ENCODE measurements at regions not wholly inside any gene's neighbourhood (a gene's known extent, or its start where the extent isn't known, plus 50 kb on each side); places are given as distances from the start of the nearest gene placed in this dataset.

DNA sequence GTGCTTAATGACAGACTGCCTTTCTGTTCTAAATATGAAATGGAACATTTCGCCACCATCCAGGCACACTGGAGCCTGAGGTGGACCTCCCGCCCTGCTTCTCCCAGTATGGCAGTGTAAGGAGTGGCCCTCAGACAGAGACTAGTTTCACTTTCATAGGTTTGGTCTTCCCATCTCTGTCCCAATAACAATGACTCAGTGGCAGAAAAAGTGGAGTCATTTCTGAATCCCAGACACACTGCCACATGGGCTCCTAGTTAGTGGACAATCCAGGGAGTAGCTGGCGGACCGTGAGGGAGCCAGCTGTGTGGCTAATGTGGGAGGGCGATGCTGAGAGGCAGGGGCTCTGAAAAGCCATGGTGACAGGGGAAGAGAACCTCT is 95.6 kb upstream of the TSPAN2 start:
- no peaks in the 10 kb centered on the region for H3K27me3 ChIP-seq (ENCODE audit: control insufficient read depth, low read length)
- no peaks in the 10 kb centered on the region for H3K9me2 ChIP-seq (replicated peaks; ENCODE audit: control insufficient read depth, low read length)
- H3K36me3 ChIP-seq (ENCODE audit: control insufficient read depth, low read length), result no peaks in the 10 kb centered on the region
- TF ChIP-seq, protein P1, sequence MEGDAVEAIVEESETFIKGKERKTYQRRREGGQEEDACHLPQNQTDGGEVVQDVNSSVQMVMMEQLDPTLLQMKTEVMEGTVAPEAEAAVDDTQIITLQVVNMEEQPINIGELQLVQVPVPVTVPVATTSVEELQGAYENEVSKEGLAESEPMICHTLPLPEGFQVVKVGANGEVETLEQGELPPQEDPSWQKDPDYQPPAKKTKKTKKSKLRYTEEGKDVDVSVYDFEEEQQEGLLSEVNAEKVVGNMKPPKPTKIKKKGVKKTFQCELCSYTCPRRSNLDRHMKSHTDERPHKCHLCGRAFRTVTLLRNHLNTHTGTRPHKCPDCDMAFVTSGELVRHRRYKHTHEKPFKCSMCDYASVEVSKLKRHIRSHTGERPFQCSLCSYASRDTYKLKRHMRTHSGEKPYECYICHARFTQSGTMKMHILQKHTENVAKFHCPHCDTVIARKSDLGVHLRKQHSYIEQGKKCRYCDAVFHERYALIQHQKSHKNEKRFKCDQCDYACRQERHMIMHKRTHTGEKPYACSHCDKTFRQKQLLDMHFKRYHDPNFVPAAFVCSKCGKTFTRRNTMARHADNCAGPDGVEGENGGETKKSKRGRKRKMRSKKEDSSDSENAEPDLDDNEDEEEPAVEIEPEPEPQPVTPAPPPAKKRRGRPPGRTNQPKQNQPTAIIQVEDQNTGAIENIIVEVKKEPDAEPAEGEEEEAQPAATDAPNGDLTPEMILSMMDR (IDR thresholded peaks at IDR 0.05; ENCODE audit: low read depth, low read length, poor library complexity, severe bottlenecking), result no peak
- no peak for TF ChIP-seq EZH2phosphoT487 (IDR thresholded peaks at IDR 0.05; ENCODE audit: borderline replicate concordance, low read length)
- H3F3A ChIP-seq (ENCODE audit: control insufficient read depth, insufficient read depth), result no peaks in the 10 kb centered on the region
- H4K20me1 ChIP-seq (ENCODE audit: control insufficient read depth, insufficient read depth, low read depth, low read length), result no peaks in the 10 kb centered on the region
- H3K4me3 ChIP-seq (ENCODE audit: low read length), result no peak overlapping the region
- H3K4me2 ChIP-seq (ENCODE audit: low read length), result no peak overlapping the region
- no peaks in the 10 kb centered on the region for H3K4me1 ChIP-seq (ENCODE audit: control insufficient read depth, low read length)
- no peaks in the 10 kb centered on the region for H3K9me3 ChIP-seq (ENCODE audit: control insufficient read depth, insufficient read depth, low read length)
- H3K79me2 ChIP-seq (ENCODE audit: control insufficient read depth, low read length), result no peaks in the 10 kb centered on the region
- no peak overlapping the region for H3K27ac ChIP-seq (ENCODE audit: low read depth, low read length)

DNA sequence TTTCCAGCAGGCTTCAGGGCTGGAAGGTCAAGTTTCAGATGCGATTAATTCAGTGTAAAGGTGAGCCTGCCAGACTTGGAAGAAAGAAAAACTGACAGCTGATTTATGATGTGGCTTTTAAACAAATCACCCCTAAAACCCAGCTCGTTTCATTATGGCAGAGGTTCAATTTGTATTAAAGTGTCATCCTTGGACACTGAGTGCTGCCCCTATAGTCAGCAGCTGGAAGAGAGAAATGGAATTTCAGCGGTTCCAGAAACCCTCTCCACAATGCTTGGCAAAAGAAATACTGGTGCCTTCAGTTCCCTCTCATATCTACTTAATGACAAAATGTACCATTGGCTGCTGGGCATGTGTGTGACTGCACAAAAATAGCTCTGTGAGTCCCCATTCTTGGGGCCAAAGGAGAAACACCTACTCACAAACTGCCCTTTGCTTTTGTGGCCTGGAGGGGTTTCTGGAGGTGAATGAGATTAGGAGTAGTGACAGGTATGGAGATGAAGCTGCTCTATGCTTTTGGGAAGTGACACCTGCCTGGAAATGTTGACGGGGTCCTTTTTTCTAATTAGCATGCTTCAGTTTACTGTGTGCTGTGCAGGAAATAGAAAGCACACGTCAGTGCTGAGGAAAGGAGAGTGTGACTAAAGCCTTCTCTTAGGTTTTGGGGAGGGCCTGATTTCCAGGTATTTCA is 95.1 kb upstream of the TSPAN2 start:
- Histone ChIP-seq H3K4me2 (ENCODE audit: low read length) (no peak overlapping the region), H3K79me2 (ENCODE audit: control insufficient read depth, low read length) (no peaks in the 10 kb centered on the region), H3F3A (ENCODE audit: control insufficient read depth, insufficient read depth) (no peaks in the 10 kb centered on the region), H3K36me3 (ENCODE audit: control insufficient read depth, low read length) (no peaks in the 10 kb centered on the region), H3K9me3 (ENCODE audit: control insufficient read depth, insufficient read depth, low read length) (no peaks in the 10 kb centered on the region), H3K27ac (ENCODE audit: low read depth, low read length) (no peak overlapping the region), H3K9me2 (replicated peaks; ENCODE audit: control insufficient read depth, low read length) (no peaks in the 10 kb centered on the region), H4K20me1 (ENCODE audit: control insufficient read depth, insufficient read depth, low read depth, low read length) (no peaks in the 10 kb centered on the region), H3K27me3 (ENCODE audit: control insufficient read depth, low read length) (no peaks in the 10 kb centered on the region), H3K4me3 (ENCODE audit: low read length) (no peak overlapping the region), H3K4me1 (ENCODE audit: control insufficient read depth, low read length) (no peaks in the 10 kb centered on the region)
- TF ChIP-seq, protein P1 (IDR thresholded peaks at IDR 0.05; ENCODE audit: low read depth, low read length, poor library complexity, severe bottlenecking), result no peak
- no peak for TF ChIP-seq EZH2phosphoT487 (IDR thresholded peaks at IDR 0.05; ENCODE audit: borderline replicate concordance, low read length)

DNA sequence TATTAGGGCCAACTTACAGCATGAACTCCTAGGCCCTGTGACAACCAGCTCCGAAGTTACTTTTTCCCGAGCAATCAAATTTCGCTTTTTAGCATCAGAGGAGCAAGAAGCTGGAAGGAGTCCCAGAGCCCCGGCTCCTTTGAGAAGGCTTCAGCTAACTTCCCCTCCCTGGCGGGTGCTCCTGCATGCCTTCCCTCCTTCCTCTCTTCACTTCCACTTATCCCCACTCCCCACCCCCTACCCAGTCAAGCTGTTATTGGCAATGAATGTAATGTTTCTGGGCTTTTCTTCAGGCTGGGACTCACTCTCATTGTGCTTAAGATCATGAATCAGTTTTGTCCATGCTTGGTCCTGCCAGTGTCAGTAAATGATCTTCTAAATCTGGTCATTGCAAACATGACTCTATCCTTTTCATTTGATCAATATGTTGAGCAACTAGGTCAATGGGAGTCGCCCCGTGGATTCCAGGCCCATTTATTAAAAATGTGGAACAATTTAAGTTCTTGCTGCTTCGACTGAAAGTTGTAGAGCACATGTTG is 94.5 kb upstream of the TSPAN2 start:
- H3K9me2 ChIP-seq (replicated peaks; ENCODE audit: control insufficient read depth, low read length), result no peaks in the 10 kb centered on the region
- H4K20me1 ChIP-seq (ENCODE audit: control insufficient read depth, insufficient read depth, low read depth, low read length), result no peaks in the 10 kb centered on the region
- H3K4me1 ChIP-seq (ENCODE audit: control insufficient read depth, low read length), result no peaks in the 10 kb centered on the region
- H3K27ac ChIP-seq (ENCODE audit: low read depth, low read length), result no peak overlapping the region
- H3K4me2 ChIP-seq (ENCODE audit: low read length), result no peak overlapping the region
- H3K79me2 ChIP-seq (ENCODE audit: control insufficient read depth, low read length), result no peaks in the 10 kb centered on the region
- no peak for TF ChIP-seq EZH2phosphoT487 (IDR thresholded peaks at IDR 0.05; ENCODE audit: borderline replicate concordance, low read length)
- TF ChIP-seq, protein P1 (IDR thresholded peaks at IDR 0.05; ENCODE audit: low read depth, low read length, poor library complexity, severe bottlenecking), result no peak
- H3K27me3 ChIP-seq (ENCODE audit: control insufficient read depth, low read length), result no peaks in the 10 kb centered on the region
- H3K4me3 ChIP-seq (ENCODE audit: low read length), result no peak overlapping the region
- H3K9me3 ChIP-seq (ENCODE audit: control insufficient read depth, insufficient read depth, low read length), result no peaks in the 10 kb centered on the region
- no peaks in the 10 kb centered on the region for H3K36me3 ChIP-seq (ENCODE audit: control insufficient read depth, low read length)
- H3F3A ChIP-seq (ENCODE audit: control insufficient read depth, insufficient read depth), result no peaks in the 10 kb centered on the region

Data from DOHH2 (cell line).